Activated CD4-positive, alpha-beta T cell treated with anti-CD3 and anti-CD28 coated beads for 4 hours (primary cell): ENCODE measurements at regions not wholly inside any gene's neighbourhood (a gene's known extent, or its start where the extent isn't known, plus 50 kb on each side); places are given as distances from the start of the nearest gene placed in this dataset.

ENCODE experiments used
- DNase-seq, 2 donors: peaks; one replicate each; pipeline ENCODE4 v3.0.0-alpha.2; 2020

GRCh38 chr1:201612645-201613044 is 73.7 kb downstream of the NAV1 start:
- no peak for DNase-seq

- DNase-seq, result no peak
Measured at GRCh38 chr1:201614262-201615015, 75.5 kb downstream of the NAV1 start.

GRCh38 chr1:201617157-201617556 is 78.2 kb downstream of the NAV1 start:
- no peak for DNase-seq

DNA sequence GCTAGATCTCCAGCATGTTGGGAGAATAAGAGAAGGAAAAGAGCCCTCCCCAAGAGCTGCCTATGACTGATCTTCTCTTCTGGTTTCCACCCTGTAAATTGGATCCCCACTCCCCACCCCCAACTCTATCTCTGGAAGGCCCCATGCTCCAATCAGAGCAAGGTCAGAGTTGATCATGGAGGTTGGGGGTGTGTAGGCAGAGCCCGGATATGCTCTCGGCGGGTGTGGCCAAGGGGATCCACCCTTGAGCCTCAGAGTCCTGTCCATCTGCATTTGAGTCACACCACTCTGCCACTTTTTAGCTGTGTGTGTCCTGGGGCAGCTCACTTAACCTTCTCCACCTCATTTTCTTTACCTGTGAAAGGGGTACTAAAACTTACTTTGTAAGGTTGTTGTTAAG is 79.5 kb downstream of the NAV1 start:
- no peak for DNase-seq

DNA sequence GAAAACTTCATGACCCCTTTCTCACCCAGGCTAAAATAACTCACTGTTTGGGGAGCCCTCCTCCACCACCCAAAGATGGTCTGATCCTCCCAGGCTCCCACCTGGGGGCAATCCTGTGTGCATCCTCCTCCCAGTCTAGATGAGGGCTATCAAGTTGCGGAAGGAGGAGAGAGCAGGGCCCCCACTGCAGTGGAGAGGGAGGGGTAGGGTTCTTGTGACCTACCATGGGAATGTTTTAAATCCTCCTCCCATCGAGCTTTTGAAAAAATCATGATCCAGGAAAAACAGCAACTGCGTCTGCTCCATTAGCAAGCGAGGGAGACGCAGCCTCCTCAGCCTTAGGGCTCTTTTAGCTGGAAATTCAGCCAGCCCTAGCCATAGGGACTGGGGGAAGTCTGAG is 80.0 kb downstream of the NAV1 start:
- DNase-seq, result no peak

DNA sequence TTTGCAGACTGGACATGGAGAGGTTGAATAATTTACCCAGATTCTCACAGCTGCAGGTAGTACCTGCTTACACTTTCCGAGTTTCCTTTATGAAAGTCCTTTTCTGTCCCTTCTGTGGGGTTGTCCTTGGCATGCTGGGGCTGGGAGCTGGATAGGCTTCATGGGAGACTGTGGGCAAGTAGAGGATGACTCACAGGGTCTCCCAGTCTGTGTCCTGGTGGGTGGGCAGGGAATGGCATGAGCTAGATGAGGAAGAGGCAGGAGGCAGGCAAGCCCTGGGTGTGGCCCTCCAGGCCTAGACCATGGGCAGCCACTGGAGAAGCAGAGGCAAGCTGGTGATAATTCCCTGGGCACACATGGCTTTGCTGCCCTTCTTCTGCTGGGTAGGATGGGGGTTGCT is 80.6 kb downstream of the NAV1 start:
- DNase-seq, result no peak

DNA sequence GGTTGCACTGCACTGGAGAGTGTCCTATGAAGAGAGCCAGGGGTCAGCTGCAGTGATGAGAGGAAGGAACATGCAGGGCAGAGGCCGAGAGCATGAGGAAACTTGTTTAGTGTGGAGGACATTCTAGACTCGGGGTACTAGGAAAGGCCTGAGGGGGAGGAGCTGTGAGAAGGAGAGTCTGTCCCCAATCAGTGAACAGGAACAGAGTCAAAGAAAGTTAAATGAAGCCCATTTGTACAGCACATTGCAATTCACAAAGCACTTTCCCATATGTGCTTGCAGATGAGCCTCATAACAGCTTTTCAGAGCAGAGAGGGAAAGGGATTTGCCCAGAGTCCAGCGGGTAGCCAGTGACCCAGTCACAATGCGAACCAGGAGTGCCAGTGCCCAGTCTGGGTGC is 83.4 kb downstream of the NAV1 start:
- DNase-seq, result no peak

DNA sequence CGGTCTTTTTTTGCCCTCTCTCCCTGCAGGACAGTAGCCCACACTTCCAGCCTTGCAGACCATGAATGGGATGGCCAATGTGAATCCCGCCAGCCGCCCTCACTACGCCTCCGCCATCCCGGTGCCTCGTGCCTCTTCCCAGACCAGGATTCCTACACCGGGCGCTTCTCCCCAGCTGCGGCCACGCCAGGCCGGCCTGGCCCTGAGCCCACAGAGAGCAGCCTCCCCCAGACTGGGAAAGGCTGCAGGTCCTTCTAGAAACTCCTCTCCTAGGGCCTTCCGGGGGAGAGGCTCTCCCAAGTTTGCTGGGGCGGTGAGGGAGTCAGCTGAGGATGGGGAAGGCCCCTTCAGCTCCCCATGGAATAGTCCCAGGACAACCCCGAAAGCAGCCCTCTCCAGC is 83.9 kb downstream of the NAV1 start:
- no peak for DNase-seq

DNA sequence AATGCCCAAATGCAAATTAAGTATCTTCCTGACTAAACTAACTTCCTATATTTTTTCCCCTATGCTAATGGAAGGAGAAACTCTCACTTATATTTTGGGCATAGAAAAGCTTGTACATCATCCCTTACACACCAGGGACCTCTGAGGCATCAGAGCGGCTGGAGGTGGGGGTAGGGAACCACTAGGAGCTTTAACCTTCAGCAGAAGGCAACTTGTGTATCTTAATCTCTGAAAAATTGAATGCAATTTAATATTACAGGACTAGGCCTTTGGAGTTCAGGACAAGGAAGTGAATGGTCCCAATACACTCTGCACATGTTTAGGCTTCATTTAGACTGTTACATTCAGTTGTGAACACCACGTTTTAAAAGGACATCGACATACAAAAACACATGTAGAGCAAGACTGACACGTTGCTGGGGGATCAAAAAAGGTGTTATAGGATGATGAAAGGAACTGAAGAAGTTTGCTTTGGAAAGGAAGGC is 85.9 kb downstream of the NAV1 start:
- no peak for DNase-seq

DNA sequence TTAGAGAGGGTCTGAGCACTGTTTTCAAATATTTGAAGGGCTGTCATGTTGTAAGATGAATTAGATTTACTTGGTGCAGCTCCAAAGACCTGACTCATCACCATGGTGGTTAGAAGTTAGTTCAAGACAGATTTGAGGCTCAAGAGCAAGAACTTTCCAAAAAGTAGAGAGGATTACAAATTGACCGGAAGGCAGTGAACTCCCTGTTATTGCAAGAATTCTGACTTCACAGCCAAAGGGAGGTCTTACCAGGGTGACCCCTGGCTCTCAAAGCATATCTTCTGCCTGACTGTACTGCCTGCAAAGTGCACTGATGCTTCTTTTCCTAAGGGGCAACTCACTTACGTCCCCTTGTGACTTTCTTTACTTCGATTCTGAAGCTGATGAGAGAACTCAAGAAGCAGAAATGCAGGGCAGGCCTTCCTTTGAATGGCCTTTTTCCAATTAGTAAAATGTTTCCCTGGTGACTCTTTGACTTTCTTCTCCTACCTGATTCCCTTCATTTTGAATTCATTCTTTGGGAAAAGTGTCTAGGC is 86.4 kb downstream of the NAV1 start:
- no peak for DNase-seq

DNA sequence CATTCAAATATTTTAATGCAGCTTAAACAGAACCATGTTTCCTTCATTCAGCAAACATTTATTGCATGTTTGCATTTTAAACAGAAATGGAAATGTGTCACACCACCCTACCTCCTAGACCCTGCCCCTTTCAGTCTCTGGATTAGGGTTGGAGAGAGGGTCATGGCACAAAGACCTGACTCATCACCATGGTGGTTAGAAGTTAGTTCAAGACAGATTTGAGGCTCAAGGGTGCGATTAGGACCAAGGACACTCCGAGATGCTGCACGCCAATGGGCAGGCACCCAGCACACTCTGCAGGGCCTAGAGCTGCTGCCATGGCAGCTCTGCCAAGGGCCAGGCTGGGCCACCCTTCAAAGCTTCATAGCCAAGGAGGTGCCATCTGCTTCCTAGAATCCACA is 86.9 kb downstream of the NAV1 start:
- no peak for DNase-seq

GRCh38 chr1:201626629-201627275 is 87.8 kb downstream of the NAV1 start:
- no peak for DNase-seq

GRCh38 chr1:201628490-201628889 is 89.6 kb downstream of the NAV1 start:
- DNase-seq, result no peak

DNA sequence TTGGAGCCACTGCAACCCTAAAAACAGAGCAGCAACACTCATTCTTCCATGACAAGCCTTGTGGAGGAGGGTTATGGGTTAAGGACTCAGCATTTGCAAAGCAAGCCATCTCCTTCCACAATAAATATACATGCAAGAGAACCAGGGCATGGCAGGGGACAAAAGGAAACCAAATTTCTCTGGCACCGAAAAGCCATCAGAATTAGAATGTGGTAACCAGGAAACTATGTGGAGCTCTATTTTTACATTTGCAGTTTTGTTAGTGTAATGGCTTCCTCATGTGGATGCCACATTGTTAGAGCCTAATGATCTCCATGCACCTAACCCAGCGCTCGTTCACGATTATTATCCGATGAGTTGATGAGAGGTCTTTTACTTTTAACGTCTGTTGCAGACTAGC is 91.7 kb downstream of the NAV1 start:
- no peak for DNase-seq

DNA sequence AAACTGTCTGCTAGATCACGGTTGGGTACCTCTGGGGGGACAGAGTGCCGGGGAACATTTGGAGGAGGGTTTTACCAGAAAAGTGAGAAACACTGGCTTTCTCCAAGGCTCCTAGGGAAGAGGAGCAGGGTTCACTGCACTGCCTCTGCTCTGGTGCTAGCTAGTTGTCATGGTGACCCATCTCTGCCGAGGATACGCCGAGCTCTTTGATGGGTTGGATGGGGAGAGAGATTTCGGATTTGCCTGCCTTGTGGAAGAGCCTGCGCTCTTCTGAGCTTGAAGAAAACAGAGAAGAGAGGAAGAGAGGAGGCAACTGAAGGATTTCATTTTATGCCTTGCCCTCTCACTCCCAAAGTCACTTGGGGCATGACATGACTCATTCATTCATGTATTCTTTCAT is 92.1 kb downstream of the NAV1 start:
- no peak for DNase-seq

DNA sequence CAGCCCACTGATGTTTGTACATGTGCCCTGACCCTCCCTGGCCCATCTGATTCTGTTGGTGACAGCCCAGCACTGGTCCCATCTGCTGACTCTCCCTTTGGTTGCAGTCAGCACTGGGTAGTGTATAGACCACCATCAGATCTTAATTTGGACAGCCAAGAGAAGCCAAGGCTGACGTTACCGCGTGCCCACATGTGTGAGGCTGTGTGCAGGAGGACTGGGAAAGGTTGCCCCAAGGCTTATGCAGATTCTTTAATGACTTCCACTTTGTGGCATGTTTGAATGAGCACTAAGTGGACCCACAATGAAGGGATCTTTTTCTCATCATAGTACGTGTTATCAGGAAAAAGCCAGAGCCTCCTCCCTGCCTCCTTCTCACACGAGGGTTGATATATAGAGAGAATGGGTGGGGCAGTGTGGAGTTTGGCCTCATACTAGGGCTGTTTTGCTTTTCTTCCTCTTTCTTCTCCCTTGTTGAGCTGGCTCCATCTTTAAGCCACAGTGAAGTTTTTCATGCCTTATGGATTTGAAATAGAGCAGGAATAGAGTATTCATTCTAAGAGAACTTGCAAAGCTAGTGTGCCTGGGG is 93.5 kb downstream of the NAV1 start:
- no peak for DNase-seq

DNA sequence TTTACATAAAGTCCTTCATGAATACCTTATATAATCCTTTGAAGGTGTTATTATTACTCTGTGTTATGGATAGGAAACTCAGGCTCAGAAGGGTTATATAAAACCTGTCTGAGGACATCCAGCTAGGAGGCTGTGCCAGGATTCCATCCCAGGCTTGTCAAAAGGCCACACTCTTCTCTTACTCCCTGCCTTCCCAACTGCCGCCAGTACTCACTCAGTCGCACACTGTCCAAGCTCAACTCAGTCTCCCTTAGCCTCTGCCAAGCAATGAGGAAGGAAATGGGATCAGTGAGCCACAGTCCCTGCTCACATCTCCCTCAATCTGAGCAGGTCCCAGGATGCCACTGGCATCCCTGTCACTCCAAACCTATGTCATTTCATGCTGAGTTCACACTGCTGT is 94.4 kb downstream of the NAV1 start:
- no peak for DNase-seq

GRCh38 chr1:201633811-201634210 is 94.9 kb downstream of the NAV1 start:
- no peak for DNase-seq

DNA sequence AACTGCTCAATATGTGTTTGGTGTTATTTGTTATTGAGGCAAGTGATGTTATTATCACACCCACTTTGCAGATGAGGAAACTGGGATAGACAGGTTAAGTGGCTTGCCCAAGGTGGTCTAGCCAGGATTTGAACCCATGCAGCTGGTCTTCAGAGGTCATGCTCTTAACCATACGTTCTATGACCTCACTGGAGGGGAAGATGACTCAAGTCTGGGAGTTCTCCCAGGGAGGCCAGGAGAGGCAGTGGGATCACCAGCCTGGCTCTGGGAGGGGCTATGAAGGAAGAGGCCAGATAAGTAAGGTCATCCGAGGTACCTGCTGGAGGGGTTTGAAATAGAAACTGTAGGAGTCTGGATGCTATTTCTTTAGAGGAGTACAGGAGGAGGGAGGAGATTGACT is 95.3 kb downstream of the NAV1 start:
- no peak for DNase-seq

GRCh38 chr1:201636097-201636496 is 97.2 kb downstream of the NAV1 start:
- DNase-seq, result no peak

GRCh38 chr1:201636510-201636971 is 97.6 kb downstream of the NAV1 start:
- DNase-seq, result no peak

DNA sequence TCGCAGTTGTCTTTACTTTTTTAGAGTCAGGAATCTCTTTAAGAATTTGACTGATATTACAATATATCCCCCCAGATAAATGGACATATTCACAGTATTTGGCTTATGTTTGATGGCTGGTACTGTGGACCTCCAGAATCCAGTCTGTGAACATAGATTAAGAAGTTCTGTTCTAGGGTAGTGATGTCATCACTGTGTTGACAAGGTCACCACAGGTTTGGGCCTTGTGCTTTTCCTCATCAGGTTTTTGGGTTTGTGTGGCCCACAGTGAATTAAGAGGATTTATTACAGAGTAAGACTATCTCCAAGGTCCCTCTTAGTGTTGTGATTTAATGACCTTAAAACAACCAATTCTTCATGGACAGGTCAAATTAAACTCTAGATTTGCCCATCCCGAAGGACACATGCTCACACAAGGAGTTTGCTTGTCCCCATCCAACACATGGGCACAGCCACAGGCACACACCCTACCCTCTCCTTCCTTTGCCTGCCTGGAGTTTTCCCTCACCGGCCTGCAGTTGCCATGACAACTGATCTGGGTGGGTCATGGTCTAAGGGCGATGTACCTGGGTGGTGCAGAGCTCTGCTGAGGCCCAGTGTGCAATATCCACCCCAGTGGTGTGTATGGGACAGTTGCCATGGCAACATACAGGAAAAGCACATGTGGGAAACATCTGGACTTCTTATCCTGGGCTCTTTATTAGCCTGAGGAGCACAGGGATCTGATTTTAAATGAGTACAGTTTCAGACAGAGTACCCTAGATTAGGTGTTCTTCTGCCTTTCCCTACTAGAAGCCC is 98.6 kb downstream of the NAV1 start:
- no peak for DNase-seq

- no peak for DNase-seq
Measured at GRCh38 chr1:201639391-201639790, 100.5 kb downstream of the NAV1 start.
